ENCODE measurements at regions not wholly inside any gene's neighbourhood (a gene's known extent, or its start where the extent isn't known, plus 50 kb on each side); places are given as distances from the start of the nearest gene placed in this dataset.

- DNase-seq (ENCODE audit: low read depth, low spot score): no peak
- Mint-ChIP-seq H3K4me1 (peaks cover 14% of the 10 kb centered on the region), H3K27ac (ENCODE audit: unreplicated experiment) (no peak overlapping the region), H3K4me3 (no peak overlapping the region), H3K36me3 (ENCODE audit: low read depth) (no peaks in the 10 kb centered on the region), H3K9me3 (no peaks in the 10 kb centered on the region), H3K27me3 (ENCODE audit: low read depth) (no peaks in the 10 kb centered on the region)
- TF ChIP-seq, protein P1, sequence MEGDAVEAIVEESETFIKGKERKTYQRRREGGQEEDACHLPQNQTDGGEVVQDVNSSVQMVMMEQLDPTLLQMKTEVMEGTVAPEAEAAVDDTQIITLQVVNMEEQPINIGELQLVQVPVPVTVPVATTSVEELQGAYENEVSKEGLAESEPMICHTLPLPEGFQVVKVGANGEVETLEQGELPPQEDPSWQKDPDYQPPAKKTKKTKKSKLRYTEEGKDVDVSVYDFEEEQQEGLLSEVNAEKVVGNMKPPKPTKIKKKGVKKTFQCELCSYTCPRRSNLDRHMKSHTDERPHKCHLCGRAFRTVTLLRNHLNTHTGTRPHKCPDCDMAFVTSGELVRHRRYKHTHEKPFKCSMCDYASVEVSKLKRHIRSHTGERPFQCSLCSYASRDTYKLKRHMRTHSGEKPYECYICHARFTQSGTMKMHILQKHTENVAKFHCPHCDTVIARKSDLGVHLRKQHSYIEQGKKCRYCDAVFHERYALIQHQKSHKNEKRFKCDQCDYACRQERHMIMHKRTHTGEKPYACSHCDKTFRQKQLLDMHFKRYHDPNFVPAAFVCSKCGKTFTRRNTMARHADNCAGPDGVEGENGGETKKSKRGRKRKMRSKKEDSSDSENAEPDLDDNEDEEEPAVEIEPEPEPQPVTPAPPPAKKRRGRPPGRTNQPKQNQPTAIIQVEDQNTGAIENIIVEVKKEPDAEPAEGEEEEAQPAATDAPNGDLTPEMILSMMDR (conservative IDR thresholded peaks at IDR 0.05): no peak
Measured at GRCh38 chr2:220662431-220662830, 909.7 kb downstream of the EPHA4 start.

DNA sequence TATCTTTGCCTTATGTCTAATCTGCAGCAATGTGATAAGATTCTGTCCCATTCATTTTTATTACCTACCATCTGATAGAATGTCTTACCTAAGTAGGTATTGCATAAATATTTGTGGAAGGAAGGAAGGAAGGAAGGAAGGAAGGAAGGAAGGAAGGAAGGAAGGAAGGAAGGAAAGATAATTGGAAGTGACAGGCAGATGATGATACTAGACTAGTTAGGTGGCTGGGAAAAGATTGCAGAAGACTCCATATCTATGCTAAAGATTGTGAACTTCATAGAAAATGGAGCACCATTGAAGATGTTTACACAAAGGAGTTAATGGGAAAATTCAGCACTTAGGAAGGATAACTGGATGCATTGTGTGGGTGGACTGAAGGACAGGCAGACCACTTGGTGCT is 909.0 kb downstream of the EPHA4 start:
- no peaks in the 10 kb centered on the region for H3K9me3 Mint-ChIP-seq
- no peaks in the 10 kb centered on the region for H3K36me3 Mint-ChIP-seq (ENCODE audit: low read depth)
- no peak overlapping the region for H3K27ac Mint-ChIP-seq (ENCODE audit: unreplicated experiment)
- H3K4me3 Mint-ChIP-seq: no peak overlapping the region
- TF ChIP-seq, protein P1 (conservative IDR thresholded peaks at IDR 0.05): no peak
- DNase-seq (ENCODE audit: low read depth, low spot score): no peak
- H3K4me1 Mint-ChIP-seq: peaks cover 14% of the 10 kb centered on the region
- H3K27me3 Mint-ChIP-seq (ENCODE audit: low read depth): no peaks in the 10 kb centered on the region

- H3K27me3 Mint-ChIP-seq (ENCODE audit: low read depth): peaks cover 2% of the 10 kb centered on the region
- H3K4me1 Mint-ChIP-seq: peaks cover 14% of the 10 kb centered on the region
- H3K9me3 Mint-ChIP-seq: peaks cover 4% of the 10 kb centered on the region
- no peak overlapping the region for H3K27ac Mint-ChIP-seq (ENCODE audit: unreplicated experiment)
- no peak for DNase-seq (ENCODE audit: low read depth, low spot score)
- peaks cover 4% of the 10 kb centered on the region for H3K36me3 Mint-ChIP-seq (ENCODE audit: low read depth)
- TF ChIP-seq, protein P1 (conservative IDR thresholded peaks at IDR 0.05): no peak
- H3K4me3 Mint-ChIP-seq: no peak overlapping the region
Measured at GRCh38 chr2:220664272-220665107, 907.6 kb downstream of the EPHA4 start.

DNA sequence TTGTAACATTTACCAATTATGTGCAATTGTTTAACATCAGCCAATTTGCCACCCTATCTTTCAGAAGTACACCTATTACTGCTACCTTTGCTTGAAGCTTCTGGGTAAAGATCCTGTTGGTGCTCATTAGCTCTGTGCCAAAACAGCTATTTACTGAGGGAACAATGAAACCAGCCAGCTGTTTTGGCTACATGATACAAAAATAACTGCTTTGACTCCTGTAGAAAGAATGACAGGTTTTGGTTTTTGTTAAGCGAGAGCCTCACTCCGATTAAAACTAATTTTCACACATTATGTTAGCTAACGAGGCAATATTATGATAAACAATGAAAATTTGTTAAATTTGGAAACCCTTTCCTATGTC is 907.0 kb downstream of the EPHA4 start:
- Mint-ChIP-seq H3K4me3 (no peak overlapping the region), H3K27me3 (ENCODE audit: low read depth) (peaks cover 2% of the 10 kb centered on the region), H3K4me1 (peaks cover 12% of the 10 kb centered on the region), H3K9me3 (peaks cover 5% of the 10 kb centered on the region), H3K36me3 (ENCODE audit: low read depth) (peaks cover 5% of the 10 kb centered on the region), H3K27ac (ENCODE audit: unreplicated experiment) (no peak overlapping the region)
- TF ChIP-seq, protein P1 (conservative IDR thresholded peaks at IDR 0.05): no peak
- no peak for DNase-seq (ENCODE audit: low read depth, low spot score)

DNA sequence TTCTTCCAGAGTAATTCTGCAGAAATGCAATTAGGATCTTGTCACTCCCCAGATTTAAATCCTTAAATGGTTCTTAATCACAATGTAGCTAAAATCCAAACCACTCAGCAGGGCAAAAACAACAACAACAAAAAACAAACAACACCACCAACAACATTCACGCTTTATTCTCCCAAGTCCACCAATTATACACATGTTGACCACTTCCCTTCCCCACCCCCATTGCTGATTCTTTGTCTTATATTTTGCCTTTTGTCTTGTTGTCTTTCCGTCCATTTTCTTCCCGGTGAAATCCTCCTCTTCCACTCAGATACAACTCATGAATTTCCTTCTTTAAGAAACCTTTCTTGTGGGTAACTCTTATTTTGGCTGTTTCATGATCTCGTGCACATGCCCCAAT is 902.8 kb downstream of the EPHA4 start:
- no peak overlapping the region for H3K27ac Mint-ChIP-seq (ENCODE audit: unreplicated experiment)
- H3K4me3 Mint-ChIP-seq: no peak overlapping the region
- TF ChIP-seq, protein P1 (conservative IDR thresholded peaks at IDR 0.05): no peak
- no peak for DNase-seq (ENCODE audit: low read depth, low spot score)
- H3K36me3 Mint-ChIP-seq (ENCODE audit: low read depth): peaks cover 5% of the 10 kb centered on the region
- H3K27me3 Mint-ChIP-seq (ENCODE audit: low read depth): peaks cover 2% of the 10 kb centered on the region
- peaks cover 8% of the 10 kb centered on the region for H3K4me1 Mint-ChIP-seq
- peaks cover 5% of the 10 kb centered on the region for H3K9me3 Mint-ChIP-seq
